Left lung (tissue), 4 donors: ENCODE measurements at regions not wholly inside any gene's neighbourhood (a gene's known extent, or its start where the extent isn't known, plus 50 kb on each side); places are given as distances from the start of the nearest gene placed in this dataset.

ENCODE experiments used
- ATAC-seq: fragments of 200-7000 bp; cut with Tn5 transposase; one replicate; pipeline ENCODE4 v1.9.1; 2020; ENCODE audit warnings: moderate library complexity
- DNase-seq, 4 donors: peaks; one replicate each; pipeline ENCODE4 v3.0.0-alpha.2; 2013 to 2020
- H3K27ac ChIP-seq, 2 donors: fragments of 200-600 bp; sonication (generic) in 1 of 2; one replicate each; pipeline versions ENCODE4 v1.5.0 to v1.8.0; 2020 to 2021
- H3K27me3 ChIP-seq, 2 donors: fragments of 200-600 bp; sonication (generic) in 1 of 2; one replicate each; pipeline versions ENCODE4 v1.5.0 to v1.8.0; 2020 to 2021
- H3K36me3 ChIP-seq, 2 donors: fragments of 200-600 bp; sonication (generic) in 1 of 2; one replicate each; pipeline versions ENCODE4 v1.5.0 to v1.8.0; 2020 to 2021
- H3K4me1 ChIP-seq, 2 donors: fragments of 200-600 bp; one replicate each; pipeline ENCODE4 v1.8.0; 2021
- H3K4me3 ChIP-seq, 2 donors: fragments of 200-600 bp; sonication (generic) in 1 of 2; one replicate each; pipeline versions ENCODE4 v1.5.0 to v1.8.0; 2020 to 2021; ENCODE audit warnings: mild to moderate bottlenecking in 1 of 2
- H3K9me3 ChIP-seq, 2 donors: fragments of 200-600 bp; sonication (generic) in 1 of 2; one replicate each; pipeline versions ENCODE4 v1.5.0 to v1.8.0; 2020 to 2021
- CTCF ChIP-seq, 2 donors: fragments of 200-600 bp; sonication (generic) in 1 of 2; IDR thresholded peaks; one replicate each; pipeline versions ENCODE4 v1.5.0 to v1.8.0; 2021; ENCODE audit warnings: antibody characterized with exemption in 2 of 2
- intact Hi-C, 2 donors: fragments of 100-400 bp; cut with DNase I; formaldehyde crosslinking; loops; one replicate each; pipeline versions ENCODE4 v1.11.2 to v1.14.2; 2022
- donor health status: DM: no; HTN: yes; CAD: no.
- donor health status: DM: no; HTN: no; CAD: no.

GRCh38 chr6:1181939-1182605 lies 129.8 kb upstream of the FOXQ1 start:
- DNase-seq: no peak
- no peak for ATAC-seq
- intact Hi-C loops: no loop called here

GRCh38 chr6:1179571-1180459 lies 132.1 kb upstream of the FOXQ1 start:
- no peak for ATAC-seq
- Histone ChIP-seq H3K4me3 (no peak overlapping the region), H3K36me3 (no peaks in the 10 kb centered on the region), H3K27ac (no peak overlapping the region), H3K9me3 (no peaks in the 10 kb centered on the region), H3K27me3 (peaks cover 0 to 4% of the 10 kb centered on the region in 2 donors), H3K4me1 (no peaks in the 10 kb centered on the region)
- intact Hi-C loops: no loop called here
- no peak for TF ChIP-seq CTCF (IDR thresholded peaks at IDR 0.05)
- no peak for DNase-seq

More at GRCh38 chr6:1181939-1182605, 129.8 kb upstream of the FOXQ1 start:
- Histone ChIP-seq H3K9me3 (no peaks in the 10 kb centered on the region), H3K27ac (no peak overlapping the region), H3K27me3 (peaks cover 0 to 4% of the 10 kb centered on the region in 2 donors), H3K4me1 (no peaks in the 10 kb centered on the region), H3K4me3 (no peak overlapping the region), H3K36me3 (no peaks in the 10 kb centered on the region)
- TF ChIP-seq CTCF (IDR thresholded peaks at IDR 0.05): no peak

- peaks cover 0 to 4% of the 10 kb centered on the region in 2 donors for H3K27me3 ChIP-seq
- TF ChIP-seq CTCF (IDR thresholded peaks at IDR 0.05): no peak
- DNase-seq (no peak), ATAC-seq (peak; percentile 74)
- no peak overlapping the region for H3K4me3 ChIP-seq
- intact Hi-C loops: no loop called here
- no peaks in the 10 kb centered on the region for H3K4me1 ChIP-seq
- no peaks in the 10 kb centered on the region for H3K9me3 ChIP-seq
- H3K27ac ChIP-seq: no peak overlapping the region
- no peaks in the 10 kb centered on the region for H3K36me3 ChIP-seq
Observed at GRCh38 chr6:1178590-1178989, 133.3 kb upstream of the FOXQ1 start.

GRCh38 chr6:1176567-1176966 lies 135.3 kb upstream of the FOXQ1 start:
- H3K4me1 ChIP-seq: no peaks in the 10 kb centered on the region
- TF ChIP-seq CTCF (IDR thresholded peaks at IDR 0.05): no peak
- ATAC-seq (no peak), DNase-seq (no peak)
- H3K36me3 ChIP-seq: no peaks in the 10 kb centered on the region
- no peak overlapping the region for H3K4me3 ChIP-seq
- no peak overlapping the region for H3K27ac ChIP-seq
- intact Hi-C loops: no loop called here
- H3K9me3 ChIP-seq: no peaks in the 10 kb centered on the region
- peaks cover 0 to 1% of the 10 kb centered on the region in 2 donors for H3K27me3 ChIP-seq

- Histone ChIP-seq H3K27me3 (peaks cover 0 to 2% of the 10 kb centered on the region in 2 donors), H3K27ac (no peak overlapping the region), H3K4me1 (no peaks in the 10 kb centered on the region), H3K36me3 (no peaks in the 10 kb centered on the region), H3K4me3 (no peak overlapping the region), H3K9me3 (no peaks in the 10 kb centered on the region)
- DNase-seq (no peak), ATAC-seq (no peak)
- TF ChIP-seq CTCF (IDR thresholded peaks at IDR 0.05): no peak
- intact Hi-C loops: no loop called here
Observed at GRCh38 chr6:1175877-1176276, 136.0 kb upstream of the FOXQ1 start.
